ENCODE measurements at regions not wholly inside any gene's neighbourhood (a gene's known extent, or its start where the extent isn't known, plus 50 kb on each side); places are given as distances from the start of the nearest gene placed in this dataset.

DNA sequence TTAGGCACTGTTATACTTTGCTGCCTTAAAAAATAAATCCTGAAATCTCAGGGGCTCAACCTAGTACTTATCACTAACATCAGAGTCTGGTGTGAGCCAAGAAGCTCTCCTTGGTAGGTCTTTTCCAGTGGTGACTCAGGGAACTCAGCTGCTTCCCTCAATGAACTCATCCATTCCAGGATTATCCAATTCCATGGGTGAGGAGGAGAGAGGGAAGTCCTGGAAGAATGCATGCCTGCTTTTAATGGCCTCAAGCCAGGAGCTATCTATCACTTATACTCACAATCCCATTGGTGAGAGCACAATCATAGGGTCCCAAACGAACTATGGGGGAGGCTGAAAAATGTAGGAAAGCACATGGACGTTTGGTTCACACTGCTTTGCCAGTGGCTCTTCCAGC lies 113.6 kb downstream of the POLR2M start:
- TF ChIP-seq, protein P1, sequence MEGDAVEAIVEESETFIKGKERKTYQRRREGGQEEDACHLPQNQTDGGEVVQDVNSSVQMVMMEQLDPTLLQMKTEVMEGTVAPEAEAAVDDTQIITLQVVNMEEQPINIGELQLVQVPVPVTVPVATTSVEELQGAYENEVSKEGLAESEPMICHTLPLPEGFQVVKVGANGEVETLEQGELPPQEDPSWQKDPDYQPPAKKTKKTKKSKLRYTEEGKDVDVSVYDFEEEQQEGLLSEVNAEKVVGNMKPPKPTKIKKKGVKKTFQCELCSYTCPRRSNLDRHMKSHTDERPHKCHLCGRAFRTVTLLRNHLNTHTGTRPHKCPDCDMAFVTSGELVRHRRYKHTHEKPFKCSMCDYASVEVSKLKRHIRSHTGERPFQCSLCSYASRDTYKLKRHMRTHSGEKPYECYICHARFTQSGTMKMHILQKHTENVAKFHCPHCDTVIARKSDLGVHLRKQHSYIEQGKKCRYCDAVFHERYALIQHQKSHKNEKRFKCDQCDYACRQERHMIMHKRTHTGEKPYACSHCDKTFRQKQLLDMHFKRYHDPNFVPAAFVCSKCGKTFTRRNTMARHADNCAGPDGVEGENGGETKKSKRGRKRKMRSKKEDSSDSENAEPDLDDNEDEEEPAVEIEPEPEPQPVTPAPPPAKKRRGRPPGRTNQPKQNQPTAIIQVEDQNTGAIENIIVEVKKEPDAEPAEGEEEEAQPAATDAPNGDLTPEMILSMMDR (CRISPR knock-in tag; IDR thresholded peaks at IDR 0.05), result no peak
- TF ChIP-seq POLR2A (IDR thresholded peaks at IDR 0.05; ENCODE audit: insufficient read depth in 1 of 2, low read depth in 2 of 2, low read length in 2 of 2), result no peak
- TF ChIP-seq SETDB1 (CRISPR knock-in tag; IDR thresholded peaks at IDR 0.05; ENCODE audit: borderline replicate concordance), result no peak
- no peak for TF ChIP-seq ZSCAN20 (CRISPR knock-in tag; IDR thresholded peaks at IDR 0.05; ENCODE audit: borderline replicate concordance)
- no peak for TF ChIP-seq STAG1 (CRISPR knock-in tag; IDR thresholded peaks at IDR 0.05)
- TF ChIP-seq, protein P2, sequence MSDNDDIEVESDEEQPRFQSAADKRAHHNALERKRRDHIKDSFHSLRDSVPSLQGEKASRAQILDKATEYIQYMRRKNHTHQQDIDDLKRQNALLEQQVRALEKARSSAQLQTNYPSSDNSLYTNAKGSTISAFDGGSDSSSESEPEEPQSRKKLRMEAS (IDR thresholded peaks at IDR 0.05), result no peak
- no peak for TF ChIP-seq ZNF776 (CRISPR knock-in tag; IDR thresholded peaks at IDR 0.05)
- no peak for TF ChIP-seq KLF16 (CRISPR knock-in tag; IDR thresholded peaks at IDR 0.05)
- TF ChIP-seq ZNF292 (CRISPR knock-in tag; IDR thresholded peaks at IDR 0.05; ENCODE audit: borderline replicate concordance, low read depth), result no peak
- no peak for TF ChIP-seq CHD4 (IDR thresholded peaks at IDR 0.05; ENCODE audit: borderline replicate concordance, low read length)
- no peak for TF ChIP-seq EP300 (IDR thresholded peaks at IDR 0.05; ENCODE audit: low read depth in 2 of 2, low read length in 2 of 2)
- TF ChIP-seq EP300 (CRISPR knock-in tag; IDR thresholded peaks at IDR 0.05; ENCODE audit: borderline replicate concordance), result no peak
- TF ChIP-seq ZNF431 (CRISPR knock-in tag; IDR thresholded peaks at IDR 0.05; ENCODE audit: borderline replicate concordance, low read depth), result no peak
- TF ChIP-seq, protein P3, sequence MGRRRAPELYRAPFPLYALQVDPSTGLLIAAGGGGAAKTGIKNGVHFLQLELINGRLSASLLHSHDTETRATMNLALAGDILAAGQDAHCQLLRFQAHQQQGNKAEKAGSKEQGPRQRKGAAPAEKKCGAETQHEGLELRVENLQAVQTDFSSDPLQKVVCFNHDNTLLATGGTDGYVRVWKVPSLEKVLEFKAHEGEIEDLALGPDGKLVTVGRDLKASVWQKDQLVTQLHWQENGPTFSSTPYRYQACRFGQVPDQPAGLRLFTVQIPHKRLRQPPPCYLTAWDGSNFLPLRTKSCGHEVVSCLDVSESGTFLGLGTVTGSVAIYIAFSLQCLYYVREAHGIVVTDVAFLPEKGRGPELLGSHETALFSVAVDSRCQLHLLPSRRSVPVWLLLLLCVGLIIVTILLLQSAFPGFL (CRISPR knock-in tag; IDR thresholded peaks at IDR 0.05), result no peak
- TF ChIP-seq, protein P4, sequence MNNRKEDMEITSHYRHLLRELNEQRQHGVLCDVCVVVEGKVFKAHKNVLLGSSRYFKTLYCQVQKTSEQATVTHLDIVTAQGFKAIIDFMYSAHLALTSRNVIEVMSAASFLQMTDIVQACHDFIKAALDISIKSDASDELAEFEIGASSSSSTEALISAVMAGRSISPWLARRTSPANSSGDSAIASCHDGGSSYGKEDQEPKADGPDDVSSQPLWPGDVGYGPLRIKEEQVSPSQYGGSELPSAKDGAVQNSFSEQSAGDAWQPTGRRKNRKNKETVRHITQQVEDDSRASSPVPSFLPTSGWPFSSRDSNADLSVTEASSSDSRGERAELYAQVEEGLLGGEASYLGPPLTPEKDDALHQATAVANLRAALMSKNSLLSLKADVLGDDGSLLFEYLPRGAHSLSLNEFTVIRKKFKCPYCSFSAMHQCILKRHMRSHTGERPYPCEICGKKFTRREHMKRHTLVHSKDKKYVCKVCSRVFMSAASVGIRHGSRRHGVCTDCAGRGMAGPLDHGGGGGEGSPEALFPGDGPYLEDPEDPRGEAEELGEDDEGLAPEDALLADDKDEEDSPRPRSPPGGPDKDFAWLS (CRISPR knock-in tag; IDR thresholded peaks at IDR 0.05; ENCODE audit: borderline replicate concordance), result no peak

Measured in HepG2 (cell line).